ENCODE measurements at regions not wholly inside any gene's neighbourhood (a gene's known extent, or its start where the extent isn't known, plus 50 kb on each side); places are given as distances from the start of the nearest gene placed in this dataset.

GRCh38 chr13:50089633-50090032 is 74.4 kb downstream of the KCNRG start:
- TF ChIP-seq EP300 (IDR thresholded peaks at IDR 0.05; ENCODE audit: low read depth) (no peak), CTCF (IDR thresholded peaks at IDR 0.05) (no peak), POLR2A (IDR thresholded peaks at IDR 0.05) (no peak), POLR2AphosphoS5 (IDR thresholded peaks at IDR 0.05) (no peak)
- no peaks in the 10 kb centered on the region for H3K27me3 ChIP-seq
- H3K4me3 ChIP-seq: no peak overlapping the region
- H3K4me1 ChIP-seq: peaks cover 0 to 31% (median 8%) of the 10 kb centered on the region in 4 donors
- intact Hi-C loops (cut with DNase I; ENCODE audit: low total_unique reads): loop anchor here (5.0 to 10.0 kb wide), 2 partner anchors 815 to 1698 kb away; partner anchors contain the start of gene RNASEH2B
- no peak for DNase-seq
- no peaks in the 10 kb centered on the region for H3K9me3 ChIP-seq
- no peak overlapping the region for H3K27ac ChIP-seq
- 18 to 79% methylated on average over 1 of the region's 1 CpG for WGBS, 2 donors (ENCODE audit: low coverage in 1 of 2)
- in situ Hi-C loops (cut with MboI; ENCODE audit: low pct_ligation_motif_present in 1 of 4, low pct_unique_long_range_greater_than_20kb in 1 of 4, low sequenced_read_pairs in 3 of 4): loop anchor here in 3 of 4 donors (10.0 to 25.0 kb wide), 3 partner anchors 95 to 823 kb away; partner anchors contain the start of genes RNASEH2B (in 1 of the 3) and TRIM13 (in 1 of the 3)
- H3K36me3 ChIP-seq: peaks cover 0 to 3% (median 0%) of the 10 kb centered on the region in 4 donors

GRCh38 chr13:50090211-50090610 is 75.0 kb downstream of the KCNRG start:
- no peaks in the 10 kb centered on the region for H3K9me3 ChIP-seq
- H3K4me3 ChIP-seq: no peak overlapping the region
- H3K27ac ChIP-seq: no peak overlapping the region
- no peaks in the 10 kb centered on the region for H3K27me3 ChIP-seq
- in situ Hi-C loops (cut with MboI; ENCODE audit: low pct_ligation_motif_present in 1 of 4, low pct_unique_long_range_greater_than_20kb in 1 of 4, low sequenced_read_pairs in 3 of 4) (loop anchor here in 2 of 4 donors (25.0 kb wide), 2 partner anchors 447 to 822 kb away; partner anchors contain the start of gene RNASEH2B (in 1 of the 2)), intact Hi-C loops (cut with DNase I; ENCODE audit: low total_unique reads) (no loop called here)
- H3K4me1 ChIP-seq: peaks cover 0 to 25% (median 6%) of the 10 kb centered on the region in 4 donors
- 96% methylated on average over 5 of the region's 5 CpGs for WGBS, 2 donors (ENCODE audit: low coverage in 1 of 2)
- TF ChIP-seq CTCF (IDR thresholded peaks at IDR 0.05): no peak
- no peak for TF ChIP-seq EP300 (IDR thresholded peaks at IDR 0.05; ENCODE audit: low read depth)
- no peak for TF ChIP-seq POLR2AphosphoS5 (IDR thresholded peaks at IDR 0.05)
- TF ChIP-seq POLR2A (IDR thresholded peaks at IDR 0.05): no peak
- H3K36me3 ChIP-seq: peaks cover 0 to 4% (median 0%) of the 10 kb centered on the region in 4 donors
- DNase-seq: no peak

GRCh38 chr13:50094615-50095293 is 79.5 kb downstream of the KCNRG start:
- in situ Hi-C loops (cut with MboI; ENCODE audit: low pct_ligation_motif_present in 1 of 4, low pct_unique_long_range_greater_than_20kb in 1 of 4, low sequenced_read_pairs in 3 of 4): loop anchor here in 2 of 4 donors (25.0 kb wide), 2 partner anchors 443 to 818 kb away; partner anchors contain the start of gene RNASEH2B (in 1 of the 2)
- Histone ChIP-seq H3K27me3 (no peaks in the 10 kb centered on the region), H3K9me3 (peaks cover 13 to 18% of the 10 kb centered on the region in 2 donors), H3K36me3 (peaks cover 0 to 4% (median 0%) of the 10 kb centered on the region in 4 donors), H3K4me3 (no peak overlapping the region), H3K4me1 (peaks cover 0 to 18% (median 2%) of the 10 kb centered on the region in 4 donors), H3K27ac (no peak overlapping the region)
- TF ChIP-seq EP300 (IDR thresholded peaks at IDR 0.05; ENCODE audit: low read depth): no peak
- no peak for TF ChIP-seq CTCF (IDR thresholded peaks at IDR 0.05)
- TF ChIP-seq POLR2A (IDR thresholded peaks at IDR 0.05): no peak
- no peak for DNase-seq
- intact Hi-C loops (cut with DNase I; ENCODE audit: low total_unique reads): no loop called here

GRCh38 chr13:50098693-50099092 is 83.4 kb downstream of the KCNRG start:
- intact Hi-C loops (cut with DNase I; ENCODE audit: low total_unique reads) (no loop called here), in situ Hi-C loops (cut with MboI; ENCODE audit: low pct_ligation_motif_present in 1 of 4, low pct_unique_long_range_greater_than_20kb in 1 of 4, low sequenced_read_pairs in 3 of 4) (loop anchor here in 2 of 4 donors (25.0 kb wide), 2 partner anchors 439 to 814 kb away; partner anchors contain the start of gene RNASEH2B (in 1 of the 2))
- no peak for DNase-seq
- Histone ChIP-seq H3K4me1 (no peaks in the 10 kb centered on the region), H3K27me3 (no peaks in the 10 kb centered on the region), H3K36me3 (peaks cover 0 to 4% (median 0%) of the 10 kb centered on the region in 4 donors), H3K4me3 (no peak overlapping the region), H3K27ac (no peak overlapping the region), H3K9me3 (peaks cover 13 to 18% of the 10 kb centered on the region in 2 donors)
- 94 to 100% methylated on average over 1 of the region's 1 CpG for WGBS, 2 donors (ENCODE audit: low coverage in 1 of 2)
- TF ChIP-seq EP300 (IDR thresholded peaks at IDR 0.05; ENCODE audit: low read depth) (no peak), POLR2A (IDR thresholded peaks at IDR 0.05) (no peak), POLR2AphosphoS5 (IDR thresholded peaks at IDR 0.05) (no peak)

Data from transverse colon (tissue), 4 donors.